ENCODE measurements at regions not wholly inside any gene's neighbourhood (a gene's known extent, or its start where the extent isn't known, plus 50 kb on each side); places are given as distances from the start of the nearest gene placed in this dataset.
"Not testable (repeated sequence)": the region's sequence is repeated elsewhere in the genome, so short reads cannot be mapped to it uniquely, and the experiment has no call there.

GRCh38 chr15:21730427-21731405, 146.8 kb downstream of the POTEB start:
- not testable (repeated sequence) for H3K4me1 ChIP-seq; DNase-seq; H3K27ac ChIP-seq; H3K36me3 ChIP-seq; H3K4me3 ChIP-seq; H3K27me3 ChIP-seq; H3K9me3 ChIP-seq (replicated peaks)

- DNase-seq; H3K36me3 ChIP-seq; H3K9me3 ChIP-seq (replicated peaks); H3K4me3 ChIP-seq; H3K27me3 ChIP-seq; H3K27ac ChIP-seq; H3K4me1 ChIP-seq: not testable (repeated sequence)
Observed at GRCh38 chr15:21724988-21725387, 152.5 kb downstream of the POTEB start.

- not testable (repeated sequence) for H3K4me1 ChIP-seq
Observed at GRCh38 chr15:21721115-21721514, 156.4 kb downstream of the POTEB start.

GRCh38 chr15:21718779-21719178, 158.8 kb downstream of the POTEB start:
- not testable (repeated sequence) for H3K9me3 ChIP-seq (replicated peaks); H3K27me3 ChIP-seq; H3K36me3 ChIP-seq; DNase-seq; H3K27ac ChIP-seq; H3K4me1 ChIP-seq; H3K4me3 ChIP-seq

More at GRCh38 chr15:21721115-21721514, 156.4 kb downstream of the POTEB start:
- H3K9me3 ChIP-seq (replicated peaks); H3K27me3 ChIP-seq; DNase-seq; H3K36me3 ChIP-seq; H3K4me3 ChIP-seq; H3K27ac ChIP-seq: not testable (repeated sequence)

- not testable (repeated sequence) for H3K36me3 ChIP-seq; DNase-seq; H3K4me1 ChIP-seq; H3K9me3 ChIP-seq (replicated peaks); H3K27ac ChIP-seq; H3K4me3 ChIP-seq; H3K27me3 ChIP-seq
Observed at GRCh38 chr15:21718108-21718507, 159.4 kb downstream of the POTEB start.

GRCh38 chr15:21717661-21718060, 159.9 kb downstream of the POTEB start:
- not testable (repeated sequence) for H3K4me3 ChIP-seq; H3K4me1 ChIP-seq; DNase-seq; H3K9me3 ChIP-seq (replicated peaks); H3K36me3 ChIP-seq; H3K27ac ChIP-seq; H3K27me3 ChIP-seq

GRCh38 chr15:21705480-21705879, 172.1 kb downstream of the POTEB start:
- H3K4me3 ChIP-seq; DNase-seq; H3K27ac ChIP-seq; H3K36me3 ChIP-seq; H3K9me3 ChIP-seq (replicated peaks); H3K4me1 ChIP-seq; H3K27me3 ChIP-seq: not testable (repeated sequence)

- not testable (repeated sequence) for DNase-seq; H3K4me3 ChIP-seq; H3K4me1 ChIP-seq; H3K36me3 ChIP-seq; H3K27me3 ChIP-seq; H3K9me3 ChIP-seq (replicated peaks); H3K27ac ChIP-seq
Observed at GRCh38 chr15:21698620-21699019, 178.9 kb downstream of the POTEB start.

- not testable (repeated sequence) for H3K4me1 ChIP-seq
Observed at GRCh38 chr15:21695089-21695488, 182.4 kb downstream of the POTEB start.

GRCh38 chr15:21692471-21693102, 184.9 kb downstream of the POTEB start:
- not testable (repeated sequence) for DNase-seq; H3K4me1 ChIP-seq; H3K27me3 ChIP-seq; H3K27ac ChIP-seq; H3K36me3 ChIP-seq; H3K9me3 ChIP-seq (replicated peaks); H3K4me3 ChIP-seq

More at GRCh38 chr15:21695089-21695488, 182.4 kb downstream of the POTEB start:
- not testable (repeated sequence) for H3K36me3 ChIP-seq; H3K9me3 ChIP-seq (replicated peaks); H3K4me3 ChIP-seq; H3K27ac ChIP-seq; H3K27me3 ChIP-seq; DNase-seq

GRCh38 chr15:21656798-21657397, 216.6 kb upstream of the POTEB3 start:
- not testable (repeated sequence) for H3K27ac ChIP-seq; H3K4me1 ChIP-seq; DNase-seq; H3K27me3 ChIP-seq; H3K36me3 ChIP-seq; H3K4me3 ChIP-seq; H3K9me3 ChIP-seq (replicated peaks)

- H3K36me3 ChIP-seq; H3K4me1 ChIP-seq; DNase-seq; H3K27ac ChIP-seq; H3K27me3 ChIP-seq; H3K4me3 ChIP-seq; H3K9me3 ChIP-seq (replicated peaks): not testable (repeated sequence)
Observed at GRCh38 chr15:21656114-21656746, 215.9 kb upstream of the POTEB3 start.

- H3K27me3 ChIP-seq; DNase-seq; H3K4me3 ChIP-seq; H3K4me1 ChIP-seq; H3K9me3 ChIP-seq (replicated peaks); H3K27ac ChIP-seq; H3K36me3 ChIP-seq: not testable (repeated sequence)
Observed at GRCh38 chr15:21653707-21654106, 213.4 kb upstream of the POTEB3 start.

GRCh38 chr15:21638770-21639169, 198.5 kb upstream of the POTEB3 start:
- not testable (repeated sequence) for H3K9me3 ChIP-seq (replicated peaks); H3K27ac ChIP-seq; H3K27me3 ChIP-seq; H3K4me3 ChIP-seq; H3K36me3 ChIP-seq; H3K4me1 ChIP-seq; DNase-seq

- H3K27ac ChIP-seq; H3K27me3 ChIP-seq; H3K4me1 ChIP-seq; H3K4me3 ChIP-seq; H3K9me3 ChIP-seq (replicated peaks); DNase-seq; H3K36me3 ChIP-seq: not testable (repeated sequence)
Observed at GRCh38 chr15:21626694-21627093, 186.4 kb upstream of the POTEB3 start.
